ENCODE measurements at regions not wholly inside any gene's neighbourhood (a gene's known extent, or its start where the extent isn't known, plus 50 kb on each side); places are given as distances from the start of the nearest gene placed in this dataset.

GRCh38 chr20:12869669-12870068 lies 139.1 kb upstream of the SPTLC3 start:
- Histone ChIP-seq H3K36me3 (ENCODE audit: insufficient read depth in 1 of 2, low read depth in 1 of 2) (no peaks in the 10 kb centered on the region), H3K27ac (no peak overlapping the region), H3K9me3 (no peaks in the 10 kb centered on the region), H3K4me3 (no peak overlapping the region), H3K27me3 (ENCODE audit: insufficient read depth in 3 of 3, low read length in 2 of 3) (peaks cover 0 to 3% (median 1%) of the 10 kb centered on the region in 3 donors), H3K4me1 (no peaks in the 10 kb centered on the region)
- intact Hi-C loops (cut with DNase I): no loop called here
- DNase-seq: no peak
- WGBS, 3 donors: 89 to 96% (median 93%) methylated on average over 1 of the region's 1 CpG
- no peak for TF ChIP-seq CTCF (IDR thresholded peaks at IDR 0.05)
- ATAC-seq: no peak

- DNase-seq: no peak
- intact Hi-C loops (cut with DNase I): no loop called here
- Histone ChIP-seq H3K4me1 (no peaks in the 10 kb centered on the region), H3K9me3 (no peaks in the 10 kb centered on the region), H3K27ac (no peak overlapping the region), H3K27me3 (ENCODE audit: insufficient read depth in 3 of 3, low read length in 2 of 3) (peaks cover 0 to 3% (median 1%) of the 10 kb centered on the region in 3 donors), H3K36me3 (ENCODE audit: insufficient read depth in 1 of 2, low read depth in 1 of 2) (no peaks in the 10 kb centered on the region), H3K4me3 (no peak overlapping the region)
- TF ChIP-seq CTCF (IDR thresholded peaks at IDR 0.05): no peak
- 44 to 49% (median 47%) methylated on average over 2 of the region's 2 CpGs for WGBS, 3 donors
- no peak for ATAC-seq
Observed at GRCh38 chr20:12870588-12870987, 138.2 kb upstream of the SPTLC3 start.

- no peak for ATAC-seq
- Histone ChIP-seq H3K27ac (no peak overlapping the region), H3K4me1 (no peaks in the 10 kb centered on the region), H3K9me3 (no peaks in the 10 kb centered on the region), H3K4me3 (no peak overlapping the region), H3K36me3 (ENCODE audit: insufficient read depth in 1 of 2, low read depth in 1 of 2) (no peaks in the 10 kb centered on the region), H3K27me3 (ENCODE audit: insufficient read depth in 3 of 3, low read length in 2 of 3) (peaks cover 0 to 4% (median 3%) of the 10 kb centered on the region in 3 donors)
- TF ChIP-seq CTCF (IDR thresholded peaks at IDR 0.05): no peak
- intact Hi-C loops (cut with DNase I): no loop called here
- no peak for DNase-seq
- WGBS, 3 donors: 81 to 89% (median 85%) methylated on average over 4 of the region's 4 CpGs
Observed at GRCh38 chr20:12874933-12875332, 133.8 kb upstream of the SPTLC3 start.

GRCh38 chr20:12875510-12875909 lies 133.3 kb upstream of the SPTLC3 start:
- H3K4me3 ChIP-seq: no peak overlapping the region
- ATAC-seq (no peak), DNase-seq (no peak)
- intact Hi-C loops (cut with DNase I): no loop called here
- no peaks in the 10 kb centered on the region for H3K4me1 ChIP-seq
- no peak for TF ChIP-seq CTCF (IDR thresholded peaks at IDR 0.05)
- H3K36me3 ChIP-seq (ENCODE audit: insufficient read depth in 1 of 2, low read depth in 1 of 2): no peaks in the 10 kb centered on the region
- 42 to 65% (median 48%) methylated on average over 6 of the region's 6 CpGs for WGBS, 3 donors
- peaks cover 0 to 4% (median 3%) of the 10 kb centered on the region in 3 donors for H3K27me3 ChIP-seq (ENCODE audit: insufficient read depth in 3 of 3, low read length in 2 of 3)
- no peak overlapping the region for H3K27ac ChIP-seq
- no peaks in the 10 kb centered on the region for H3K9me3 ChIP-seq

- H3K9me3 ChIP-seq: no peaks in the 10 kb centered on the region
- no peak overlapping the region for H3K4me3 ChIP-seq
- ATAC-seq (peak in 1 of 4 donors; percentile 53), DNase-seq (no peak)
- no peak for TF ChIP-seq CTCF (IDR thresholded peaks at IDR 0.05)
- H3K27ac ChIP-seq: no peak overlapping the region
- no peaks in the 10 kb centered on the region for H3K4me1 ChIP-seq
- 31 to 38% (median 33%) methylated on average over 1 of the region's 1 CpG for WGBS, 3 donors
- peaks cover 0 to under 1% (median 0%) of the 10 kb centered on the region in 3 donors for H3K27me3 ChIP-seq (ENCODE audit: insufficient read depth in 3 of 3, low read length in 2 of 3)
- intact Hi-C loops (cut with DNase I): no loop called here
- no peaks in the 10 kb centered on the region for H3K36me3 ChIP-seq (ENCODE audit: insufficient read depth in 1 of 2, low read depth in 1 of 2)
Observed at GRCh38 chr20:12882832-12883506, 125.8 kb upstream of the SPTLC3 start.
